OCI-LY1 (cell line): ENCODE measurements at regions not wholly inside any gene's neighbourhood (a gene's known extent, or its start where the extent isn't known, plus 50 kb on each side); places are given as distances from the start of the nearest gene placed in this dataset.

Experiments
- EZH2 ChIP-seq: fragments of 200-600 bp; sonication (generic), shearing (Covaris generic); IDR thresholded peaks from 2 replicates; pipeline ENCODE4 v1.8.0; 2017; ENCODE audit warnings: borderline replicate concordance, mixed run types, mild to moderate bottlenecking, antibody characterized with exemption, low read length, moderate library complexity, mixed read lengths
- TF ChIP-seq, protein P1 (sequence below): fragments of 200-600 bp; sonication (generic), shearing (Covaris generic); IDR thresholded peaks from 2 replicates; pipeline ENCODE4 v1.5.1; 2017; ENCODE audit warnings: mild to moderate bottlenecking, antibody characterized with exemption, low read length, moderate library complexity, mixed read lengths

DNA sequence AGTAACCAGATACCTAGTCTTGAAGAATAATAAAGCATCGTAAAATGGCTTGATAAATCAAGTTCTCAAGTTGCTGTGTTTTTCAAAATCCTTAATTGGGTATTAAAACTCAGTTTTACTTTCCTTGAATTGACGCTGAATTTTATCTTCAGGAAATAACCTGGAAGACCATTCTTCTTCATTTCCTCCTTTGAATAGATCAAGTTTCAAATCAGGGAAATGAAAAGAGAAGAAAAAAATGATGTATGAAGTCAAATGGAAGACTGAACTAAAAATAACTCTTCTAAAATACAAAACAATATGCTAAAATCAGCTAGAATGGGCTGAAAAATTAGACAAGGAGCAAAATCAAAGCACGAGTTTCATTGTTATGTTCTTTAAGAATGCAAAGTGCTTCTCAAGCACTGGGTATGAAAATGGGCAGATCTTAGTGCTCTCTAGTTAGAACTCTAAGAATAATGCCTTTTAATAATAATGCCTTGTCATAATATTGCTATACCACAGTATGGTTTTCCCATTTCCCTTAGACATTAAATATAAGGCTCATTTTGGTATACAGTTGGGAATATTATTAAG, 54.6 kb upstream of the CLEC14A start:
- TF ChIP-seq, protein P1, sequence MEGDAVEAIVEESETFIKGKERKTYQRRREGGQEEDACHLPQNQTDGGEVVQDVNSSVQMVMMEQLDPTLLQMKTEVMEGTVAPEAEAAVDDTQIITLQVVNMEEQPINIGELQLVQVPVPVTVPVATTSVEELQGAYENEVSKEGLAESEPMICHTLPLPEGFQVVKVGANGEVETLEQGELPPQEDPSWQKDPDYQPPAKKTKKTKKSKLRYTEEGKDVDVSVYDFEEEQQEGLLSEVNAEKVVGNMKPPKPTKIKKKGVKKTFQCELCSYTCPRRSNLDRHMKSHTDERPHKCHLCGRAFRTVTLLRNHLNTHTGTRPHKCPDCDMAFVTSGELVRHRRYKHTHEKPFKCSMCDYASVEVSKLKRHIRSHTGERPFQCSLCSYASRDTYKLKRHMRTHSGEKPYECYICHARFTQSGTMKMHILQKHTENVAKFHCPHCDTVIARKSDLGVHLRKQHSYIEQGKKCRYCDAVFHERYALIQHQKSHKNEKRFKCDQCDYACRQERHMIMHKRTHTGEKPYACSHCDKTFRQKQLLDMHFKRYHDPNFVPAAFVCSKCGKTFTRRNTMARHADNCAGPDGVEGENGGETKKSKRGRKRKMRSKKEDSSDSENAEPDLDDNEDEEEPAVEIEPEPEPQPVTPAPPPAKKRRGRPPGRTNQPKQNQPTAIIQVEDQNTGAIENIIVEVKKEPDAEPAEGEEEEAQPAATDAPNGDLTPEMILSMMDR, result no peak
- no peak for TF ChIP-seq EZH2
